Fibroblast of gingiva (primary cell): ENCODE measurements at regions not wholly inside any gene's neighbourhood (a gene's known extent, or its start where the extent isn't known, plus 50 kb on each side); places are given as distances from the start of the nearest gene placed in this dataset.

Experiments used
- DNase-seq: peaks from one replicate; pipeline ENCODE4 v3.0.0-alpha.2; 2011; ENCODE audit warnings: low read depth

- DNase-seq: no peak
These were observed 283.6 kb downstream of the CYP26B1 start for GRCh38 chr2:71864085-71864484.

- no peak for DNase-seq
These were observed 284.3 kb downstream of the CYP26B1 start for GRCh38 chr2:71863396-71863795.

GRCh38 chr2:71862921-71863320, 284.7 kb downstream of the CYP26B1 start:
- no peak for DNase-seq

- DNase-seq: no peak
These were observed 286.2 kb downstream of the CYP26B1 start for GRCh38 chr2:71861186-71862160.

- DNase-seq: no peak
These were observed 287.2 kb downstream of the CYP26B1 start for GRCh38 chr2:71860381-71860926.

GRCh38 chr2:71859211-71859847, 288.3 kb downstream of the CYP26B1 start:
- no peak for DNase-seq

- no peak for DNase-seq
These were observed 289.6 kb downstream of the CYP26B1 start for GRCh38 chr2:71858071-71858470.

GRCh38 chr2:71857636-71858035, 290.0 kb downstream of the CYP26B1 start:
- DNase-seq: no peak

- no peak for DNase-seq
These were observed 290.7 kb downstream of the CYP26B1 start for GRCh38 chr2:71856773-71857525.

GRCh38 chr2:71853858-71854257, 293.8 kb downstream of the CYP26B1 start:
- DNase-seq: no peak

- DNase-seq: no peak
These were observed 295.4 kb downstream of the CYP26B1 start for GRCh38 chr2:71852141-71852711.

- no peak for DNase-seq
These were observed 296.4 kb downstream of the CYP26B1 start for GRCh38 chr2:71851094-71851750.

GRCh38 chr2:71850306-71850801, 297.3 kb downstream of the CYP26B1 start:
- DNase-seq: no peak

GRCh38 chr2:71849607-71850305, 297.9 kb downstream of the CYP26B1 start:
- no peak for DNase-seq

GRCh38 chr2:71849111-71849510, 298.6 kb downstream of the CYP26B1 start:
- DNase-seq: no peak

- DNase-seq: peak; percentile 25
These were observed 300.9 kb downstream of the CYP26B1 start for GRCh38 chr2:71846669-71847291.

- DNase-seq: no peak
These were observed 301.6 kb downstream of the CYP26B1 start for GRCh38 chr2:71846072-71846471.

GRCh38 chr2:71844967-71845366, 302.7 kb downstream of the CYP26B1 start:
- no peak for DNase-seq

GRCh38 chr2:71843391-71843850, 304.2 kb downstream of the CYP26B1 start:
- peak; percentile 16 for DNase-seq

GRCh38 chr2:71842744-71843143, 304.9 kb downstream of the CYP26B1 start:
- DNase-seq: no peak
